GM12873 (cell line): ENCODE measurements at regions not wholly inside any gene's neighbourhood (a gene's known extent, or its start where the extent isn't known, plus 50 kb on each side); places are given as distances from the start of the nearest gene placed in this dataset.

ENCODE experiments used
- CTCF ChIP-seq: IDR thresholded peaks from 2 replicates; pipeline ENCODE4 v1.5.1; 2012; ENCODE audit warnings: low read depth, mild to moderate bottlenecking, moderate library complexity, low read length, control low read depth; ENCODE audit not compliant: insufficient read depth; ENCODE audit errors: missing control alignments

DNA sequence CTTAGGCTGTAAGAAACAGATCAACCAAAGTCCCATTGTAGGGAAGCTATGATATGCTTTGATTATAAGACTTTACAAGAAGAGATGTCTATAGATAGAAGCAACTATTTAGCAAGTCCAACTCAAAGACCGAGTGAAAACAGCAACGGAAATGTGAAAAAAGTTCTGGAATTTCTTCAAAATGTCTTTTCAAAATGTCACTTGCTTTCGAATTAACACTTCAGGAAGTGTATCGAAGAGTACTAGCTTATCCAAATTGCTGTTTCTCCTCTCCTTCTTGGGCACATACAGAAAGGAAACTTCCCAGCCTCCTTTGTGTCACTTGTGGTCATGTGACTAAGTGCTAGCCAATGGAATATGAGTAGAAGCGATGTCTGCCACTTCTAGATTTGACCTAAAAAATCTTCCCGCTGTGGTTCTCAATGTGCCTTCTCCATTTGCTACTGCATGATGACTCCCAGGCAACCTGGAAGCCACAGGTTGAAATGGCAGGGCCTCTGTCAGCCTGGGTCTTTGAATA is 89.9 kb downstream of the TSEN15 start:
- no peak for TF ChIP-seq CTCF

DNA sequence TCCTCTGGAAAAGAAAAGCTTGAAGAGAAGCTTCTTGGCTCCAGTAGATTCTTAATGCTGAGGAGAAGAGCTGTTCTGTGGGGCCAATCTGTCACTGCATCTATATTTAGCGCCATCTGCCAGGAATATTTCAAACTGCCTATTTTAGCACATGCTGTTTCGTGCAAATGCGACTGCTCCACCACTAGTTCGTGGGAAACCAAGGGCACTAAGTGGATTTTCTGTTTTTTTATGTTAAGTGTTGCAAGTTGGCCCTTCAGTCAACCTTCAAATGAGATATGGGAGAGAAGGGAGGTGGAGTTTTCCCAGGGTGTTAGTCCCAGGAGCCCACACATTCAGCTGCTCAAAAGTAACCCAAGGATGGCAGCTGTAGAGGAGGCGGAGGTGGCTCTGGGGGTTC is 91.9 kb downstream of the TSEN15 start:
- TF ChIP-seq CTCF: no peak

DNA sequence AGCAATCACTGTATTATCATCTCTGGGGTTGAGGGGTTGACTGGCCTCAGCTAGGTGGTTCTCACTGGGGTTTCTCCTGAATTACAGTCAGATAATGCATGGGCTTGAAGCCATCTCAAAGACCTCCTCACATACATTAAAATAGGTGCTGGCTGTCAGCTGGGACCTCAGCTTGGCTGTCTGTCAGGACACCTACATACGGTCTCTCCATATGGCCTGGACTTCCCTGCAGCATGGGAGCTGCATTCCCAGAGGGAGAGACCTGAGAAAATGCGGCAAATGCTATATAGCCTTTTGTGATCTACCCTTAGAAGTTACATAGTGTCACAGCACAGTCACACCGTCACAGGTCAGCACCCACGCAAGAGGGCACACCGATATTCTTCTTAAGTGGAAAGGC is 93.6 kb downstream of the TSEN15 start:
- TF ChIP-seq CTCF: no peak

GRCh38 chr1:184146202-184146601 is 94.7 kb downstream of the TSEN15 start:
- no peak for TF ChIP-seq CTCF

DNA sequence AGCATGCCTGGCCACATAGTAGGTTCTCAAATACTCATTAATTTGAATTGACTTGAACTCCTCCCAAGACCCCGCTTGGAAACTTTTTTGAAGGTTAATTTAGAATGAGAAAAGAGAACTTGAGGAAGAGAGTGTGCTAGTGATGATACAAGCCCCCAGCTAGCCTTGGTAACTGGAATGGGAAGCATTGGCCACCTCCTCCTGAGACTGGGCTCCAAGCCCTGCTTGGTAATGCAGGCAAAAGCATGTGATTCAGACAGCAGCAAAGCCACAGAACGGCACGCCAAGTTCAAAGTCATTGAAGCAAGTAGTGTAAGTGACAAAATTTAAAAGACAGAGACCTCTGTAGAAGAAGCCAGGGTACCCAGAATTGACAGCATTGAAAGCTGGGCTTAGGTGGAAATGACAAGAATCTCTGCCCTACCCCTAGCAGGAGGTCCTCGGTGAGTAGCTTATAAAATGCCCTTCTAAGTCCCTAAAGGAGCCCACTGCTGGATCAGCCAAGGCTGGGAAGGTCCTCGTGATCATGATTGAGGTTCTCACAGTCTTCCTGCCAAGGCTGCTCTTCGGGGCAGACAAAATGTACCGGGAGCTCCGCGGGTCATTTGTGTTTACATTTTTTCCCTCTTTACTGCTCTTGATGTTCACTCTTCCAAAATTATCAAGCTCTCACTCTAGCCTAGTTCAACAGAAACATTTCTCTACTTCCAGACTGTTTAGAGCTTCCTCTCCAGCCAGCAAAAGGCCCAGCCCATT is 99.4 kb downstream of the TSEN15 start:
- TF ChIP-seq CTCF: no peak

DNA sequence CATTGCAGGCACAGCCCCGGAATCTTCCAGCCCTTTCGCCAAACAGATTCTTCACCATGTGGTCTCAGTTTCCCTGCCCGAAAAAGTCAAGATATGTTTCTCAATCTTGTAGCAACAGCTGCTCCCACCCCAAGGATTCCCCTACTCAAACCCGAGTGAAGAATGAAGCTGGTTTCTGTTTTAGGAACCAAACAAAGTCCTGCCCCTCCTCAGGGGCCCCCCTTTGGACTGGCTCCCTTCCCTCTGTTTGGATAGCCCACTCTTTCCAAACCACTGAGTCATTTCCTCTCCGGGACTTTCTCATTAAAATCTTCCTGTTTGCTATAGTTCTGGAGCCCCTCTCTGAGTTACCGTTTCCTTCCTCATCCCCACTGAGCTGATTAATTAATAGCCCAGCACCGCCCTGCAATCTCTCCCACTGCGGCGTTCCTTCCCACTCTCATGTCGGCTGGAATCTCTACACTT is 100.9 kb downstream of the TSEN15 start:
- TF ChIP-seq CTCF: no peak

GRCh38 chr1:184152974-184153373 is 101.4 kb downstream of the TSEN15 start:
- no peak for TF ChIP-seq CTCF
